Right lobe of liver (tissue), 6 donors: ENCODE measurements at regions not wholly inside any gene's neighbourhood (a gene's known extent, or its start where the extent isn't known, plus 50 kb on each side); places are given as distances from the start of the nearest gene placed in this dataset.

ENCODE experiments used
- ATAC-seq, 4 donors: fragments of 200-7000 bp; cut with Tn5 transposase; one replicate each; pipeline ENCODE4 v1.9.1; 2020; ENCODE audit warnings: mild to moderate bottlenecking in 4 of 4, moderate library complexity in 4 of 4
- DNase-seq, 3 donors: peaks; one replicate each; pipeline ENCODE4 v3.0.0-alpha.2; 2020
- H3K27ac ChIP-seq, 3 donors: fragments of 200-600 bp; one replicate each; pipeline ENCODE4 v1.8.0; 2022
- H3K27me3 ChIP-seq, 2 donors: fragments of 200-600 bp; one replicate each; pipeline ENCODE4 v1.8.0; 2022
- H3K36me3 ChIP-seq, 4 donors: fragments of 200-600 bp; sonication (generic) in 1 of 4; one replicate each; pipeline versions ENCODE4 v1.5.1 to v1.8.0; 2017 to 2022; ENCODE audit warnings: control low read depth in 1 of 4
- H3K4me1 ChIP-seq, 4 donors: fragments of 200-600 bp; sonication (generic) in 1 of 4; one replicate each; pipeline versions ENCODE4 v1.5.1 to v1.8.0; 2017 to 2022; ENCODE audit warnings: control low read depth in 1 of 4
- H3K4me3 ChIP-seq, 3 donors: fragments of 200-600 bp; one replicate each; pipeline ENCODE4 v1.8.0; 2022
- H3K9me3 ChIP-seq, 4 donors: fragments of 200-600 bp; sonication (generic) in 1 of 4; one replicate each; pipeline versions ENCODE4 v1.5.1 to v1.8.0; 2017 to 2022; ENCODE audit warnings: control low read depth in 1 of 4
- POLR2A ChIP-seq: fragments of 450-650 bp; IDR thresholded peaks from one replicate; pipeline ENCODE4 v1.6.1; 2017; ENCODE audit warnings: antibody characterized with exemption, mild to moderate bottlenecking
- WGBS: methylation state at CpG from one replicate; pipeline ENCODE4 v1.1.6; 2018; ENCODE audit warnings: low coverage, low lambda C conversion rate; ENCODE audit not compliant: insufficient coverage; ENCODE audit errors: missing lambda C conversion rate; 5-methylcytosine and 5-hydroxymethylcytosine counted together
- intact Hi-C, 2 donors: fragments of 100-400 bp; cut with DNase I; formaldehyde crosslinking; loops; one replicate each; pipeline versions ENCODE4 v1.11.2 to v1.14.1; 2022
- TF ChIP-seq, protein P1 (sequence below), 4 donors: fragments of 200-600 bp in 3 of 4; fragments of 450-650 bp in 1 of 4; IDR thresholded peaks; one replicate each; pipeline versions ENCODE4 v1.5.1 to v1.8.0; 2016 to 2022; ENCODE audit warnings: antibody characterized with exemption in 4 of 4, mild to moderate bottlenecking in 2 of 4
- donor health status: DM: no; HTN: yes; CAD: no.
- donor health status: DM: no; HTN: no; CAD: no.
- donor health status: DM: no; HTN: no; CAD: no.
- donor health status: DM: no; HTN: yes; CAD: no.
- donor health status: DM: no; HTN: yes; CAD: no.

DNA sequence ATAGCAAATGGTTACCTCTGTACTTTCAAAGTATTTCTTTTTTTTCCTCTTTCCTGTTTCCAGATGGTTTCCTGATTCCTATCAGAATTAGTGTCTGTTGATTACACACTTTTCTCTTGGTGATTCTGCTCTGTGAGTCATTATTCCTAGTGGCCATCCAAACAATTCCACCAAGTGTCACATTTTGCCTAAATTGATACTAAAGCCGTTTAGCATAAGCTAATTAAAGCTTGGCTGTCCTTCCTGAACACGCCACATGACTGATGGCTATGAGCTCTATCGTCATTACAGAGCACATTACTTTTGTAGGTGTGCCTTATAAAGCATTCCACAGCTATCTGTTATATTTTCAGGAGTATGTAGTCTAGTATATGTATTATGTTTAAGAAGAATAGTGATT lies 671.2 kb downstream of the CDH8 start:
- DNase-seq (no peak), ATAC-seq (no peak)
- no peak overlapping the region for H3K27ac ChIP-seq
- TF ChIP-seq, protein P1, sequence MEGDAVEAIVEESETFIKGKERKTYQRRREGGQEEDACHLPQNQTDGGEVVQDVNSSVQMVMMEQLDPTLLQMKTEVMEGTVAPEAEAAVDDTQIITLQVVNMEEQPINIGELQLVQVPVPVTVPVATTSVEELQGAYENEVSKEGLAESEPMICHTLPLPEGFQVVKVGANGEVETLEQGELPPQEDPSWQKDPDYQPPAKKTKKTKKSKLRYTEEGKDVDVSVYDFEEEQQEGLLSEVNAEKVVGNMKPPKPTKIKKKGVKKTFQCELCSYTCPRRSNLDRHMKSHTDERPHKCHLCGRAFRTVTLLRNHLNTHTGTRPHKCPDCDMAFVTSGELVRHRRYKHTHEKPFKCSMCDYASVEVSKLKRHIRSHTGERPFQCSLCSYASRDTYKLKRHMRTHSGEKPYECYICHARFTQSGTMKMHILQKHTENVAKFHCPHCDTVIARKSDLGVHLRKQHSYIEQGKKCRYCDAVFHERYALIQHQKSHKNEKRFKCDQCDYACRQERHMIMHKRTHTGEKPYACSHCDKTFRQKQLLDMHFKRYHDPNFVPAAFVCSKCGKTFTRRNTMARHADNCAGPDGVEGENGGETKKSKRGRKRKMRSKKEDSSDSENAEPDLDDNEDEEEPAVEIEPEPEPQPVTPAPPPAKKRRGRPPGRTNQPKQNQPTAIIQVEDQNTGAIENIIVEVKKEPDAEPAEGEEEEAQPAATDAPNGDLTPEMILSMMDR (IDR thresholded peaks at IDR 0.05), result no peak
- TF ChIP-seq POLR2A, result no peak
- no peaks in the 10 kb centered on the region for H3K36me3 ChIP-seq
- H3K9me3 ChIP-seq, result no peaks in the 10 kb centered on the region
- H3K4me3 ChIP-seq, result no peak overlapping the region
- 50% methylated on average over 3 of the region's 3 CpGs for WGBS
- no peaks in the 10 kb centered on the region for H3K27me3 ChIP-seq
- intact Hi-C loops, result loop anchor here in 1 of 2 donors (10.0 kb wide), 1 partner anchor 50 kb away; no protein-coding TSS in a partner anchor
- H3K4me1 ChIP-seq, result no peaks in the 10 kb centered on the region

GRCh38 chr16:61362585-61362984 lies 673.7 kb downstream of the CDH8 start:
- TF ChIP-seq, protein P1 (IDR thresholded peaks at IDR 0.05), result no peak
- TF ChIP-seq POLR2A, result no peak
- Histone ChIP-seq H3K4me1 (no peaks in the 10 kb centered on the region), H3K27me3 (no peaks in the 10 kb centered on the region), H3K4me3 (no peak overlapping the region), H3K36me3 (no peaks in the 10 kb centered on the region), H3K27ac (no peak overlapping the region), H3K9me3 (no peaks in the 10 kb centered on the region)
- WGBS, result 70% methylated on average over 4 of the region's 4 CpGs
- DNase-seq (no peak), ATAC-seq (no peak)
- intact Hi-C loops, result loop anchor here in 1 of 2 donors (10.0 kb wide), 1 partner anchor 48 kb away; no protein-coding TSS in a partner anchor

GRCh38 chr16:61344791-61345190 lies 691.4 kb downstream of the CDH8 start:
- Histone ChIP-seq H3K27me3 (no peaks in the 10 kb centered on the region), H3K9me3 (no peaks in the 10 kb centered on the region), H3K4me1 (no peaks in the 10 kb centered on the region), H3K36me3 (no peaks in the 10 kb centered on the region), H3K4me3 (no peak overlapping the region), H3K27ac (no peak overlapping the region)
- TF ChIP-seq, protein P1 (IDR thresholded peaks at IDR 0.05), result no peak
- DNase-seq (no peak), ATAC-seq (no peak)
- intact Hi-C loops, result no loop called here
- WGBS, result 40% methylated on average over 3 of the region's 3 CpGs

- intact Hi-C loops, result no loop called here
- ATAC-seq, result no peak
- WGBS, result 39% methylated on average over 2 of the region's 2 CpGs
- TF ChIP-seq, protein P1 (IDR thresholded peaks at IDR 0.05), result no peak
- no peak for TF ChIP-seq POLR2A
- no peaks in the 10 kb centered on the region for H3K4me1 ChIP-seq
- no peaks in the 10 kb centered on the region for H3K9me3 ChIP-seq
- H3K27ac ChIP-seq, result no peak overlapping the region
- no peaks in the 10 kb centered on the region for H3K27me3 ChIP-seq
- H3K36me3 ChIP-seq, result no peaks in the 10 kb centered on the region
- DNase-seq, result no peak
- no peak overlapping the region for H3K4me3 ChIP-seq
These were observed 703.8 kb downstream of the CDH8 start for GRCh38 chr16:61332461-61332860.

- H3K27me3 ChIP-seq, result no peaks in the 10 kb centered on the region
- 47% methylated on average over 4 of the region's 4 CpGs for WGBS
- H3K4me3 ChIP-seq, result no peak overlapping the region
- H3K36me3 ChIP-seq, result no peaks in the 10 kb centered on the region
- no peaks in the 10 kb centered on the region for H3K4me1 ChIP-seq
- DNase-seq (no peak), ATAC-seq (no peak)
- TF ChIP-seq POLR2A, result no peak
- TF ChIP-seq, protein P1 (IDR thresholded peaks at IDR 0.05), result no peak
- no peak overlapping the region for H3K27ac ChIP-seq
- intact Hi-C loops, result no loop called here
- no peaks in the 10 kb centered on the region for H3K9me3 ChIP-seq
These were observed 712.2 kb downstream of the CDH8 start for GRCh38 chr16:61324044-61324443.
